ENCODE measurements at regions not wholly inside any gene's neighbourhood (a gene's known extent, or its start where the extent isn't known, plus 50 kb on each side); places are given as distances from the start of the nearest gene placed in this dataset.

- DNase-seq (ENCODE audit: low spot score): no peak
- CTCF ChIA-PET: no interaction called here
- POLR2A ChIA-PET (ENCODE audit: low non-redundant PET): no interaction called here
- TF ChIP-seq CTCF (conservative IDR thresholded peaks at IDR 0.05; ENCODE audit: low read depth): no peak
- no peak overlapping the region for H3K27ac ChIP-seq
Observed at GRCh38 chr10:3580565-3580964, 204.4 kb downstream of the KLF6 start.

DNA sequence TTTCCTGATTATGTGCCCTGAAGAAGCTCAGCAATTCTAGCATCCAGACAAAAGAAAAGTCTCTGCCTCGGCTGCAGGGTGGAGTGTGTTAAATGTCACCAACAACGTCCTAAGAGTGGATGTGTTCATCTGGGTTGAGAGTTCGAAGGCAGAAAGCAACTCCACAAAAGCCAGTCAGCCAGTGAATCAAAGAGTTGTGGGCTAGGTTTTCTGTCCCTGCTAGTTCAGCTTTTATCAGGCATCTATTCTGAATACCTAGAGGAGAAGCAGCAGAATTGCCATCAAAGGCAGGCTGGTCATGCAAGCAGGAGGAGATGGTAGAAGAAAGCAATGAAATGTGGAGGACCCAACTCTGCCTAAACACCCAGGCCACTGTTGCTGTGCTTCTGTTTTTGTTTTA, 205.2 kb downstream of the KLF6 start:
- ChIA-PET POLR2A (ENCODE audit: low non-redundant PET) (no interaction called here), CTCF (no interaction called here)
- DNase-seq (ENCODE audit: low spot score): no peak
- H3K27ac ChIP-seq: no peak overlapping the region
- no peak for TF ChIP-seq CTCF (conservative IDR thresholded peaks at IDR 0.05; ENCODE audit: low read depth)

DNA sequence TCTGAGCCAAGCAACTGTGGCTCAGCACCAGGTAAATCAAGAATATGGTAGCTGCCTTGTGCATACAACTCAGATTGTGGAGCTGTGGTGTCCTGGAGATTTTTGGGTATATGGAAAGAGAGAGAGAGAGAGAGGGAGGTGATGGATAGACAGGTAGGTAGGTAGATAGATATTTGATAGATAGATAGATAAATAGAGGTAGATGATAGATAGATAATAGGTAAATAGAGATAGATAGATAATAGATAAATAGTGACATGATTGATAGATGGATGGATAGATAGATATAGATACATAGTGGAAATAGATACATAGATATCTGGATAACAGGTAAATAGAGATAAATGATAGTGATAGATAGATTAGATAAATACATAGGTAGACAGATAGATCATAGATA, 206.3 kb downstream of the KLF6 start:
- DNase-seq (ENCODE audit: low spot score): no peak
- ChIA-PET CTCF (no interaction called here), POLR2A (ENCODE audit: low non-redundant PET) (no interaction called here)
- no peak for TF ChIP-seq CTCF (conservative IDR thresholded peaks at IDR 0.05; ENCODE audit: low read depth)
- H3K27ac ChIP-seq: no peak overlapping the region

DNA sequence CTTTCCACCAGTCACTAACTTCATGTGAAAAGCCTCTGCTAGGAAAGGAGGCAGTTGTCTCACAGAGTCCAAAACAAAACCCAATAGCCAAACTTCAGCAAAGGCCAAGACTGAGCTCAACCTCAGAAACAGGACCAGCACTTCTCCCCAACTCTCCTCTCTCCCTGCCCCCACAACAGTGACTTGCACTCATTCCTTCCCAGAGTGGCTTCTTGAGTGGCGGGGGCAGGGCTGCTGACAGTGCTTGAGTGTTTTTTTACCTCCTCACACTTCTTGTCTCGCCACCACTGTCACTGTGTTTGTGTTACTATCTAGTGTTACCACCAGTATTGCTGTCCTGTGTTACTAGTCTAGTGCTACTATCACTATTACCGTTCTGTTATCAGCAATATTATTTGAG, 206.8 kb downstream of the KLF6 start:
- POLR2A ChIA-PET (ENCODE audit: low non-redundant PET): no interaction called here
- no peak overlapping the region for H3K27ac ChIP-seq
- no peak for TF ChIP-seq CTCF (conservative IDR thresholded peaks at IDR 0.05; ENCODE audit: low read depth)
- no peak for DNase-seq (ENCODE audit: low spot score)
- CTCF ChIA-PET: no interaction called here

DNA sequence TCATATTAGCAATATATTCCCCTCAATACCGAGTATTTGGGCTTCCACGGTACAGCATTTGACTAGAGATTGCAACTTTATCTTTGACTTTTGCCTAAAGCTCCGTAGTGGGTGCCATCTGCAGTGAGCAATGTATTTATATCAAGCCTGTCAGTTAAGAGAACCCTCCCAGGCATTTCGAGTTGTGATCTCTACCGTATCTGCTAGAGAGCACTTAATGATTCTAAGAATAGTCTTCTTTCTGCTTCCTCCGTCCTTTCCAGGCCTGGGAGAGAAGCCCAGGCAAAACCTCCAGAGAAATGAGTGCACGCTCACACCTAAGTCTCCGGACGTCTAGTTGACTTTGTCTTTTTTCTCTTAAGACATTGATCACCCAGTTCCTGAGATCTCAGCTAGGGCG, 210.6 kb downstream of the KLF6 start:
- no peak overlapping the region for H3K27ac ChIP-seq
- POLR2A ChIA-PET (ENCODE audit: low non-redundant PET): no interaction called here
- DNase-seq (ENCODE audit: low spot score): no peak
- CTCF ChIA-PET: interaction anchor here (0.6 kb wide), 1 partner anchor 299 kb away, joined by 4 read pairs; no protein-coding TSS in a partner anchor
- TF ChIP-seq CTCF (conservative IDR thresholded peaks at IDR 0.05; ENCODE audit: low read depth): no peak

DNA sequence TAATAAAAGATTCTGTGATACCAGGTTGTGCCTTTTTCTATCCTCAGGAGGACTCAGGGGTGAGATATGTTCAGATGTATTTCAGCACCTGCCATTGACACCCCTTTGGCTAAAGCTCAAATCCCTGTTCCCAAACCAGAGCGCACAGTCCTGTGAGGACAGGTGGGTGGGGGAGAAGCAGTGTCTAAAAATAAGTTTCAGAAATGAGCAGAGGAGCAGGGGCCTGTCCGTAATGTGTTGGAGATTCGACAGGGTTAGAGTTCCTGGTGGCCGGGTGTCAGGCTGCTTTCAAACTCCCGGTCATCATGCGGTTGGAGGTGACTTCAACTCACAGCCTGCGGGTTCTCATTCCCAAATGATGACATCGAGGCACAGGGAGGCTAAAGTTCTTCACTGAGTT, 211.5 kb downstream of the KLF6 start:
- ChIA-PET CTCF (no interaction called here), POLR2A (ENCODE audit: low non-redundant PET) (no interaction called here)
- DNase-seq (ENCODE audit: low spot score): no peak
- no peak for TF ChIP-seq CTCF (conservative IDR thresholded peaks at IDR 0.05; ENCODE audit: low read depth)
- no peak overlapping the region for H3K27ac ChIP-seq

DNA sequence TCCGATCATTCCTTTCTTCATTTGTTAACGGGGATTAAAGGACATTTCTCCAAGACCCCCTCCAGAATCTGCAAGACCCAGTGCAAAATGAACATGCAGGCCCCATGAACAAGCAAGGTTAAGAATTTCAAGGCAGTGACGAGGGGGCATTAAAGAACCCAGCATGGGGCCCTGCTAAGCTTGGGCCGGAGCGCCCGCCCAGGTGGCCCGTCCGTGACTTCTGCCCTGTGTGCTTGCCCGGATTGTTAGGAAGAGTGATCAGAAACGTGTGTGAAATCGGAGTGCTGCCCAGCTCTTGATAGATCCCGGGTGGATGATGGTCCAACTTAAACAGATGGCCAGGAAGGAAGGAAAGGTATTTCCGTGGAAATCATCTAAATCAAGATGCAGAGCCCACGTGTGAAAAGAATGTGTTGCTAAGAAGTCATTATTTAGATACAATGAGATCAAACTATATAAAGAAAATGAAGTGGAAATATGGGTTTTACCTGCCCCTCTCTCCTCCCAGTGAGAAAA, 213.6 kb downstream of the KLF6 start:
- ChIA-PET CTCF (no interaction called here), POLR2A (ENCODE audit: low non-redundant PET) (no interaction called here)
- no peak for DNase-seq (ENCODE audit: low spot score)
- no peak overlapping the region for H3K27ac ChIP-seq
- no peak for TF ChIP-seq CTCF (conservative IDR thresholded peaks at IDR 0.05; ENCODE audit: low read depth)
